Cardiac fibroblast (primary cell): ENCODE measurements at regions not wholly inside any gene's neighbourhood (a gene's known extent, or its start where the extent isn't known, plus 50 kb on each side); places are given as distances from the start of the nearest gene placed in this dataset.

Experiments
- DNase-seq, 2 donors: peaks; one replicate each; pipeline versions ENCODE4 v3.0.0 to v3.0.0-alpha.2; 2010; ENCODE audit warnings: low read depth in 2 of 2
- H3K4me3 ChIP-seq, 2 donors: replicated peaks in 1 of 2; 1 replicate in 1 of 2; 2 replicates in 1 of 2; pipeline ENCODE4 v1.5.1; 2011; ENCODE audit warnings: low read depth in 2 of 2, low read length in 2 of 2, mild to moderate bottlenecking in 2 of 2, moderate library complexity in 1 of 2
- CTCF ChIP-seq: IDR thresholded peaks from one replicate; pipeline ENCODE4 v1.5.1; 2011; ENCODE audit warnings: low read depth, mild to moderate bottlenecking, low read length, inconsistent platforms

DNA sequence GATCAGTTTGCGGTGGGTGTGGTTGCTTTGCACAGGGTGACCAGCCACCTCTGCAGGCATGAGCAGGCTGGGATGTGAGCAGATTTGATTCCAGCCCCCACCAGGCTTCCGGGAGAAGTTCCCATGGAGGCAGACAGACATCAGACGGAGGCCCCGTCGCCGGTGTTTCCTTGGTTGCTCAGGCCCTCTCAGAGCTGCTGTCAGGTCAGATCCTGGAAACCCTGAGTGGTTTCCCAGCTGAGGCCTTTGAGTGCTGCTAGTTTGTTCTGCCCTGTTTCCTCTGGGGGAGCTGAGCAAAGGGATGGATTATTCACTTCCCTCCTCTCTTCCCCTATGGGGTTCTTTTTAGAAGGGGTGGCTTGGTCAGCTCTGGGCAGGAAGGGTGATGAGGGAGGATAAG, 62.2 kb downstream of the FAM241B start:
- TF ChIP-seq CTCF: no peak
- DNase-seq: no peak

DNA sequence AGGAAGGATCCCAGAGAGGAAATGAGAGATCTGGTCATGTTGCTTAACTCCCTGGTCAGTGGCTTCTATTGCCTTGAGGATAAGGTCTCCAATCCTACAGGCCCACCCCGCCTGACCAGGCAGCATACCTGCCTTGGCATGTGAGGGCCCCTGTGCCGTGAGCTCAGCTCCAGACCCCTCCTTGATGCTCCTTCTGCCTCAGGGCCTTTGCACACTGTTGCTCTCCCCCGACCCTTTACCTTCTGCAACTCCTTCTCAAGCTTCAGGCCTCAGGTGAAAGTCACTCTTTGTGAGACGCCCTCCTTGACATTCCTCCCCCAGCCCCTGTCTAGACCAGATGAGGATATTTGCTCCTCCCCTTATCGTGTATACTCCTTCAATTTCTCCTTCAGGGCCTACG, 62.8 kb downstream of the FAM241B start:
- H3K4me3 ChIP-seq: no peak overlapping the region
- no peak for DNase-seq
- TF ChIP-seq CTCF: no peak

More for the DNA sequence above, 62.2 kb downstream of the FAM241B start:
- no peak overlapping the region for H3K4me3 ChIP-seq

DNA sequence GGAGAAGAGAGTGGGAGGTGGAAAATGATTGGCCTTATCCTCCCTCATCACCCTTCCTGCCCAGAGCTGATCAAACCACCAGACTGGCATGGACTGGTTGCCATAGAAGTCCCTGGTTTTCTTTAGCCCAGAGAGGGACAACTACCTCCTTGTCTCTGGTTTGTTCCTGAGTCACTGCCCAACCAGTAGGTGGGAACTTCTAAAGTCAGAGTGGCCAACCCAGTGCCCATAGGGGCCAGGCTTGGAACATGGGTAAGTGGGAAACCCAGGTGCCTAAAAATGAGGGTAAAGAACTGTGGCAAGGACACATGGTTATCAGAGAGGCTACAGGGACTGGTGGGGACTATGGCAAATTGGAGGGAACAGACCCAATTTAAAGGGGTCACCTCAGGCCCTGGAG, 63.8 kb downstream of the FAM241B start:
- no peak for DNase-seq
- H3K4me3 ChIP-seq: no peak overlapping the region
- TF ChIP-seq CTCF: no peak

- no peak overlapping the region for H3K4me3 ChIP-seq
- TF ChIP-seq CTCF: peak; percentile 70
- DNase-seq: peak; percentile 88 to 94
These were observed 66.2 kb downstream of the FAM241B start for GRCh38 chr10:69696073-69696731.

GRCh38 chr10:69697006-69697405, 67.0 kb downstream of the FAM241B start:
- TF ChIP-seq CTCF: no peak
- DNase-seq: no peak
- no peak overlapping the region for H3K4me3 ChIP-seq

- H3K4me3 ChIP-seq: no peak overlapping the region
- no peak for TF ChIP-seq CTCF
- DNase-seq: peak in 1 of 2 donors; percentile 5
These were observed 73.2 kb downstream of the FAM241B start for GRCh38 chr10:69703256-69703655.
